Pancreas (tissue), 10 donors: ENCODE measurements at regions not wholly inside any gene's neighbourhood (a gene's known extent, or its start where the extent isn't known, plus 50 kb on each side); places are given as distances from the start of the nearest gene placed in this dataset.

Source experiments
- ATAC-seq, 4 donors: fragments of 200-7000 bp; cut with Tn5 transposase; one replicate each; pipeline versions ENCODE4 v1.8.0 to v1.9.1; 2020; ENCODE audit warnings: mild to moderate bottlenecking in 4 of 4, moderate library complexity in 4 of 4
- DNase-seq, 6 donors: peaks; one replicate each; pipeline ENCODE4 v3.0.0-alpha.2; 2020
- FAIRE-seq: peaks from 2 replicates; lab custom pipeline; 2012; peaks lifted over from hg19 to GRCh38; lab: Jason Lieb, UNC
- H3K27ac ChIP-seq, 4 donors: fragments of 200-600 bp; sonication (generic); 1 replicate in 3 of 4; 2 replicates in 1 of 4; pipeline versions ENCODE4 v1.5.0 to v1.8.0; 2020
- H3K27me3 ChIP-seq, 4 donors: fragments of 200-600 bp; one replicate each; pipeline ENCODE4 v1.8.0; 2021
- H3K36me3 ChIP-seq, 3 donors: fragments of 200-600 bp; sonication (generic) in 1 of 3; one replicate each; pipeline versions ENCODE4 v1.5.0 to v1.8.0; 2020 to 2021
- H3K4me1 ChIP-seq, 3 donors: fragments of 200-600 bp; one replicate each; pipeline ENCODE4 v1.8.0; 2021
- H3K4me3 ChIP-seq, 4 donors: fragments of 200-600 bp; sonication (generic) in 2 of 4; one replicate each; pipeline versions ENCODE4 v1.5.0 to v1.8.0; 2020 to 2021
- H3K9me3 ChIP-seq, 4 donors: fragments of 200-600 bp; one replicate each; pipeline ENCODE4 v1.8.0; 2021
- WGBS, 2 donors: extraction: QIAGEN DNeasy Blood & Tissue Kit; methylation state at CpG; one replicate each; pipeline ENCODE4 v1.1.7; 2013; 5-methylcytosine and 5-hydroxymethylcytosine counted together
- intact Hi-C, 3 donors: fragments of 100-400 bp; cut with DNase I; formaldehyde crosslinking; loops; one replicate each; pipeline versions ENCODE4 v1.11.1 to v1.14.2; 2022
- TF ChIP-seq, protein P1 (sequence below), 4 donors: fragments of 200-600 bp; sonication (generic) in 3 of 4; IDR thresholded peaks; one replicate each; pipeline versions ENCODE4 v1.5.0 to v1.8.0; 2021; ENCODE audit warnings: antibody characterized with exemption in 4 of 4
- donor health status: healthy with polysubstance abuse.
- donor health status: DM: no; HTN: no; CAD: no; lungs with moderate emphysema.
- donor health status: DM: no; HTN: no; CAD: no.
- donor health status: control.
- donor health status: control.
- donor health status: Bipolar disorder and iron deficiency.
- donor health status: DM: yes; HTN: yes; CAD: no.
- donor health status: DM: no; HTN: no; CAD: no.
- donor health status: DM: no; HTN: no; CAD: no.
- donor health status: DM: yes; HTN: yes; CAD: no.

DNA sequence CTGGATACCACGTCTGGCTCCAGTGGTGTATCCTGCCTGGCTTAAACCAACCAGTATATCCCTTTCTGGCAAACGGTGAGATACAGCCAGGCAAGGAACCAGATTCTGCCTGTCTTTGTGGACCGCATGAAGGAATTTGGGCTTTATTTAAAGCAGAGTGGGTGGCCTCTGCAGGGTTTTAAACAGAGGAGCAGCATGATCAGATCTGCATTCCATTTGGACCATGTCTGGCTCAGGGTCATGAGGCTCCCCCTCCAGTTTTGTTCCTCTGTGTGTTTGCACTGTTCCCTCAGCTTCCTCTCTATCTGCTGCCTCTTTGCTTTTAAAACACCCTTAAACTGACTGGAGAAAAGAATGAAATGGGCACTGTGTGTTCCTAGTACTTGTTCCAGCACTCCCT is 195.0 kb downstream of the GIPC2 start:
- FAIRE-seq (no peak), ATAC-seq (no peak), DNase-seq (no peak)
- 61 to 64% methylated on average over 3 of the region's 3 CpGs for WGBS, 2 donors
- H3K27me3 ChIP-seq: no peaks in the 10 kb centered on the region
- H3K27ac ChIP-seq: no peak overlapping the region
- no peaks in the 10 kb centered on the region for H3K4me1 ChIP-seq
- TF ChIP-seq, protein P1, sequence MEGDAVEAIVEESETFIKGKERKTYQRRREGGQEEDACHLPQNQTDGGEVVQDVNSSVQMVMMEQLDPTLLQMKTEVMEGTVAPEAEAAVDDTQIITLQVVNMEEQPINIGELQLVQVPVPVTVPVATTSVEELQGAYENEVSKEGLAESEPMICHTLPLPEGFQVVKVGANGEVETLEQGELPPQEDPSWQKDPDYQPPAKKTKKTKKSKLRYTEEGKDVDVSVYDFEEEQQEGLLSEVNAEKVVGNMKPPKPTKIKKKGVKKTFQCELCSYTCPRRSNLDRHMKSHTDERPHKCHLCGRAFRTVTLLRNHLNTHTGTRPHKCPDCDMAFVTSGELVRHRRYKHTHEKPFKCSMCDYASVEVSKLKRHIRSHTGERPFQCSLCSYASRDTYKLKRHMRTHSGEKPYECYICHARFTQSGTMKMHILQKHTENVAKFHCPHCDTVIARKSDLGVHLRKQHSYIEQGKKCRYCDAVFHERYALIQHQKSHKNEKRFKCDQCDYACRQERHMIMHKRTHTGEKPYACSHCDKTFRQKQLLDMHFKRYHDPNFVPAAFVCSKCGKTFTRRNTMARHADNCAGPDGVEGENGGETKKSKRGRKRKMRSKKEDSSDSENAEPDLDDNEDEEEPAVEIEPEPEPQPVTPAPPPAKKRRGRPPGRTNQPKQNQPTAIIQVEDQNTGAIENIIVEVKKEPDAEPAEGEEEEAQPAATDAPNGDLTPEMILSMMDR (IDR thresholded peaks at IDR 0.05): no peak
- intact Hi-C loops: no loop called here
- no peaks in the 10 kb centered on the region for H3K36me3 ChIP-seq
- H3K4me3 ChIP-seq: no peak overlapping the region
- H3K9me3 ChIP-seq: no peaks in the 10 kb centered on the region

DNA sequence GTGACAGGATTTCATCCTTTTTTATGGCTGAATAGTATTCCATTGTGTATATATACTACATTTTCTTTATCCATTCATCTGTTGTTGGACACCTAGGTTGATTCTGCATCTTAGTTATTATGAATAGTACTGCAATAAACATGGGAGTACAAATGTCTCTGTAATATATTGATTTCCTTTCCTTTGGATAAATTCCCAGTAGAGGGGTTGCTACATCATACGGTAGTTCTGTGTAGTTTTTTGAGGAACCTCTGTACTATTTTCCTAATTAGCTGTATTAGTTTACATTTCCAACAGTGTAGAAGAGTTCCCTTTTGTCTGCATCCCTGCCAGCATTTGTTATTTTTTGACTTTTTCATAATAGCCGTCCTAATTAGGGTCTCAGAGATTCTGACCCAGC is 201.3 kb downstream of the GIPC2 start:
- DNase-seq (no peak), ATAC-seq (no peak), FAIRE-seq (no peak)
- TF ChIP-seq, protein P1 (IDR thresholded peaks at IDR 0.05): no peak
- no peaks in the 10 kb centered on the region for H3K4me1 ChIP-seq
- H3K36me3 ChIP-seq: no peaks in the 10 kb centered on the region
- intact Hi-C loops: no loop called here
- H3K27me3 ChIP-seq: no peaks in the 10 kb centered on the region
- H3K4me3 ChIP-seq: no peak overlapping the region
- 40 to 42% methylated on average over 2 of the region's 2 CpGs for WGBS, 2 donors
- H3K9me3 ChIP-seq: no peaks in the 10 kb centered on the region
- no peak overlapping the region for H3K27ac ChIP-seq

DNA sequence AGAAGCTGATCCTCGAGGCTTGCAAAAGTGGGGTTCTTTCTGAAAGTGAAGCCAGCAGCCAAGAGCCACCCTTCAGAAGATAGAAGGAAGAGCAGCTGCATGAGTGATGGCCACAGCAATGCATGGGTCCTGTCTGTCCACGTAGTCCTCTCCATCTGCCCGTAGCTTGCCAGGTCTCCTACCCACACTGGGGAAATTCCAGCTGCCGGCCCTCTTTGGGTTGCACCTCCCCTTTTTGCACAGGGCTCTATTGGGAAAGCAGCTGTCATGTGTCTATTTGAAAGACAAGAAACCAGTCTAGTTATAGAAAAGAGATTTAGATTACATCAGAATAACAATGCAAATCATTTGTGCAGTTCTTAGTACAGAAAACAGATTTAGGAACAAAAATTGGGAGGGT is 204.4 kb downstream of the GIPC2 start:
- 76 to 88% methylated on average over 4 of the region's 4 CpGs for whole genome bisulfite sequencing, 2 donors
- DNase-seq (no peak), FAIRE-seq (no peak), ATAC-seq (no peak)
- H3K4me1 ChIP-seq: no peaks in the 10 kb centered on the region
- H3K27ac ChIP-seq: no peak overlapping the region
- TF ChIP-seq, protein P1 (IDR thresholded peaks at IDR 0.05): no peak
- H3K36me3 ChIP-seq: no peaks in the 10 kb centered on the region
- H3K27me3 ChIP-seq: no peaks in the 10 kb centered on the region
- intact Hi-C loops: no loop called here
- H3K9me3 ChIP-seq: no peaks in the 10 kb centered on the region
- H3K4me3 ChIP-seq: no peak overlapping the region

DNA sequence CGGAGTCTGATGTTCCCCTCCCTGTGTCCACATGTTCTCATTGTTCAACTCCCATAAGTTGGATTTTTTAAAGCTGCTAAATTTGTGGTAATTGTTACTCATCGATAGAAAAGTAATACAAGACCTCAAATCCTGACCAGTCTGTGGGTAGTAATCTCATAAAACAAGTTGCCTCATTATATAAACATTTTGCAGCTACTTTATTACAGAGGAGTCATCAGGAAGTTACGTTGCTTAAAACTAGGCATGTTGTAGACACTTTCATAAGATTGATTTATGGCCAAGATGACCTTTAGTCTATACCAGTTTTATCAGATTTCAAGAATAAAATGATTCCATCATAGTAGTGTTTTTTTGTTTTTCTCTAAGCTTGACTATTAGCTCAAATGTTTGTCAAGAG is 208.8 kb downstream of the GIPC2 start:
- no peaks in the 10 kb centered on the region for H3K27me3 ChIP-seq
- H3K4me3 ChIP-seq: no peak overlapping the region
- no peaks in the 10 kb centered on the region for H3K36me3 ChIP-seq
- 76 to 77% methylated on average over 3 of the region's 3 CpGs for WGBS, 2 donors
- no peaks in the 10 kb centered on the region for H3K4me1 ChIP-seq
- no peak for FAIRE-seq
- no peak overlapping the region for H3K27ac ChIP-seq
- intact Hi-C loops: no loop called here
- DNase-seq: no peak
- TF ChIP-seq, protein P1 (IDR thresholded peaks at IDR 0.05): no peak
- ATAC-seq: peak in 1 of 4 donors; percentile 34
- no peaks in the 10 kb centered on the region for H3K9me3 ChIP-seq

DNA sequence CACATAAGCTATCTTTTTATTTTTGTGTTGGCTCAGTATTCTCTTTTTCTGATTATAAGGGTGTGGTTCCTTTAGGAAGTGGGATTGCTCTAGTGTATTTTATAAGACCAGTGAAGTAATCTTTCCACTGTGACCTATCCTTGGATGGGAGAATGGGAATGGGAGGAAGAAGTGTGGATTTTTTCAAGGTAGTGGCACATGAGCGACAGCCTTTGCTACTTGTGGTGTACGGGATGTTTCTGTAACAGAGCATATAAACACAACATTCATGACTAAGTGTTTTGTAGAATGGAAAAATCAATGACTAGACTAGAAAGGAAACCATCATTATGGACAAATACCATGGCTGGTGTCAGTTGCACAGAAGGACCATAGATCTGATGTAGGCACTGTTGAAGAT is 209.6 kb downstream of the GIPC2 start:
- intact Hi-C loops: no loop called here
- H3K9me3 ChIP-seq: no peaks in the 10 kb centered on the region
- ATAC-seq (no peak), DNase-seq (no peak), FAIRE-seq (no peak)
- WGBS, 2 donors: 84 to 85% methylated on average over 2 of the region's 2 CpGs
- TF ChIP-seq, protein P1 (IDR thresholded peaks at IDR 0.05): no peak
- H3K4me1 ChIP-seq: no peaks in the 10 kb centered on the region
- no peaks in the 10 kb centered on the region for H3K36me3 ChIP-seq
- no peaks in the 10 kb centered on the region for H3K27me3 ChIP-seq
- H3K4me3 ChIP-seq: no peak overlapping the region
- no peak overlapping the region for H3K27ac ChIP-seq
